ENCODE measurements at regions not wholly inside any gene's neighbourhood (a gene's known extent, or its start where the extent isn't known, plus 50 kb on each side); places are given as distances from the start of the nearest gene placed in this dataset.

GRCh38 chr7:106346167-106346677 lies 61.4 kb upstream of the NAMPT start:
- Histone ChIP-seq H3F3A (ENCODE audit: insufficient read depth, low read length) (no peaks in the 10 kb centered on the region), H2AFZ (ENCODE audit: low read length) (no peak overlapping the region), H3K4me3 (ENCODE audit: low read depth, low read length, poor library complexity, severe bottlenecking) (no peak overlapping the region), H3K27me3 (ENCODE audit: insufficient read depth, low read length) (no peaks in the 10 kb centered on the region), H4K20me1 (ENCODE audit: insufficient read depth, low read length) (no peaks in the 10 kb centered on the region), H3K4me1 (ENCODE audit: insufficient read depth, low read length, severe bottlenecking) (no peaks in the 10 kb centered on the region), H3K36me3 (ENCODE audit: insufficient read depth, low read length) (no peaks in the 10 kb centered on the region), H3K27ac (ENCODE audit: low read depth, low read length, poor library complexity, severe bottlenecking) (no peak overlapping the region), H3K79me2 (ENCODE audit: insufficient read depth, low read length) (no peaks in the 10 kb centered on the region), H3K9ac (ENCODE audit: low read length) (no peak overlapping the region), H3K4me2 (ENCODE audit: low read length) (no peak overlapping the region), H3K9me2 (ENCODE audit: low read depth, low read length) (no peaks in the 10 kb centered on the region), H3K9me3 (ENCODE audit: low read length) (no peaks in the 10 kb centered on the region; the same call in 1 of the 2 replicates)
- TF ChIP-seq CTCF (IDR thresholded peaks at IDR 0.05; ENCODE audit: low read length) (no peak), EZH2 (IDR thresholded peaks at IDR 0.05; ENCODE audit: borderline replicate concordance, low read length) (no peak)

- no peak for TF ChIP-seq CTCF (IDR thresholded peaks at IDR 0.05; ENCODE audit: low read length)
- no peak for TF ChIP-seq EZH2 (IDR thresholded peaks at IDR 0.05; ENCODE audit: borderline replicate concordance, low read length)
- no peaks in the 10 kb centered on the region for H4K20me1 ChIP-seq (ENCODE audit: insufficient read depth, low read length)
- H2AFZ ChIP-seq (ENCODE audit: low read length): no peak overlapping the region
- H3K36me3 ChIP-seq (ENCODE audit: insufficient read depth, low read length): no peaks in the 10 kb centered on the region
- H3K79me2 ChIP-seq (ENCODE audit: insufficient read depth, low read length): no peaks in the 10 kb centered on the region
- no peaks in the 10 kb centered on the region for H3K4me1 ChIP-seq (ENCODE audit: insufficient read depth, low read length, severe bottlenecking)
- no peak overlapping the region for H3K4me3 ChIP-seq (ENCODE audit: low read depth, low read length, poor library complexity, severe bottlenecking)
- H3K4me2 ChIP-seq (ENCODE audit: low read length): no peak overlapping the region
- H3K9me3 ChIP-seq (ENCODE audit: low read length): no peaks in the 10 kb centered on the region; the same call in 1 of the 2 replicates
- no peaks in the 10 kb centered on the region for H3K9me2 ChIP-seq (ENCODE audit: low read depth, low read length)
- no peaks in the 10 kb centered on the region for H3K27me3 ChIP-seq (ENCODE audit: insufficient read depth, low read length)
- H3K9ac ChIP-seq (ENCODE audit: low read length): no peak overlapping the region
- H3F3A ChIP-seq (ENCODE audit: insufficient read depth, low read length): no peaks in the 10 kb centered on the region
- no peak overlapping the region for H3K27ac ChIP-seq (ENCODE audit: low read depth, low read length, poor library complexity, severe bottlenecking)
These were observed 60.8 kb upstream of the NAMPT start for GRCh38 chr7:106345421-106346166.

GRCh38 chr7:106344861-106345260 lies 60.1 kb upstream of the NAMPT start:
- Histone ChIP-seq H3K27ac (ENCODE audit: low read depth, low read length, poor library complexity, severe bottlenecking) (no peak overlapping the region), H3K4me2 (ENCODE audit: low read length) (no peak overlapping the region)

More at GRCh38 chr7:106344861-106345260, 60.1 kb upstream of the NAMPT start:
- Histone ChIP-seq H3F3A (ENCODE audit: insufficient read depth, low read length) (no peaks in the 10 kb centered on the region), H3K36me3 (ENCODE audit: insufficient read depth, low read length) (no peaks in the 10 kb centered on the region), H3K27me3 (ENCODE audit: insufficient read depth, low read length) (no peaks in the 10 kb centered on the region), H3K79me2 (ENCODE audit: insufficient read depth, low read length) (no peaks in the 10 kb centered on the region), H3K9ac (ENCODE audit: low read length) (no peak overlapping the region), H2AFZ (ENCODE audit: low read length) (no peak overlapping the region), H3K9me3 (ENCODE audit: low read length) (no peaks in the 10 kb centered on the region; the same call in 1 of the 2 replicates), H3K9me2 (ENCODE audit: low read depth, low read length) (no peaks in the 10 kb centered on the region), H4K20me1 (ENCODE audit: insufficient read depth, low read length) (no peaks in the 10 kb centered on the region), H3K4me3 (ENCODE audit: low read depth, low read length, poor library complexity, severe bottlenecking) (no peak overlapping the region), H3K4me1 (ENCODE audit: insufficient read depth, low read length, severe bottlenecking) (no peaks in the 10 kb centered on the region)
- no peak for TF ChIP-seq EZH2 (IDR thresholded peaks at IDR 0.05; ENCODE audit: borderline replicate concordance, low read length)
